HG02623 (cell line): ENCODE measurements at regions not wholly inside any gene's neighbourhood (a gene's known extent, or its start where the extent isn't known, plus 50 kb on each side); places are given as distances from the start of the nearest gene placed in this dataset.
"Not testable (repeated sequence)": the region's sequence is repeated elsewhere in the genome, so short reads cannot be mapped to it uniquely, and the experiment has no call there.

Experiments
- ATAC-seq: cut with Tn5 transposase; IDR thresholded peaks from one replicate; pipeline ENCODE4 v1.9.1; 2021; ENCODE audit warnings: moderate library complexity; ENCODE audit not compliant: unreplicated experiment

DNA sequence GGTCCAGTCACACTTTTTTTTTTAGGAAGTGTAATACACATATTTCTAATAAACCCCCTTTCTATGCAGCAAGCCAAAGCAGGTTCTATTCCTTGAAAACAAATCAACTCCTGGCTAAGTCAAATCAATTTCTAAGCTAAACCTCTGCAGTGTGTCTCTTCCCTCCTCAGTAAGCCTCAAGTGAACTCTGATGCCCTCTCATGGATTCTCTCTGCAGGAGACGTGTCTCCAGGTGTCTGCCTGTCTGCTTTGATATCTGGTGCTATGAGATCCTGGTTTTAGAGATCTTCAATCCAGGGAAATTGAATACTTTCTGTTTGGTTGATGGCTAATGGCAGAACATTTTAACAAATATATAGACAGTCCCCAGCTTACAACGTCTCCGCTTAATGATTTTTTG, 791.7 kb downstream of the AACS start:
- ATAC-seq, result no peak

- ATAC-seq, result no peak
Observed at GRCh38 chr12:125860672-125861288, 795.5 kb downstream of the AACS start.

DNA sequence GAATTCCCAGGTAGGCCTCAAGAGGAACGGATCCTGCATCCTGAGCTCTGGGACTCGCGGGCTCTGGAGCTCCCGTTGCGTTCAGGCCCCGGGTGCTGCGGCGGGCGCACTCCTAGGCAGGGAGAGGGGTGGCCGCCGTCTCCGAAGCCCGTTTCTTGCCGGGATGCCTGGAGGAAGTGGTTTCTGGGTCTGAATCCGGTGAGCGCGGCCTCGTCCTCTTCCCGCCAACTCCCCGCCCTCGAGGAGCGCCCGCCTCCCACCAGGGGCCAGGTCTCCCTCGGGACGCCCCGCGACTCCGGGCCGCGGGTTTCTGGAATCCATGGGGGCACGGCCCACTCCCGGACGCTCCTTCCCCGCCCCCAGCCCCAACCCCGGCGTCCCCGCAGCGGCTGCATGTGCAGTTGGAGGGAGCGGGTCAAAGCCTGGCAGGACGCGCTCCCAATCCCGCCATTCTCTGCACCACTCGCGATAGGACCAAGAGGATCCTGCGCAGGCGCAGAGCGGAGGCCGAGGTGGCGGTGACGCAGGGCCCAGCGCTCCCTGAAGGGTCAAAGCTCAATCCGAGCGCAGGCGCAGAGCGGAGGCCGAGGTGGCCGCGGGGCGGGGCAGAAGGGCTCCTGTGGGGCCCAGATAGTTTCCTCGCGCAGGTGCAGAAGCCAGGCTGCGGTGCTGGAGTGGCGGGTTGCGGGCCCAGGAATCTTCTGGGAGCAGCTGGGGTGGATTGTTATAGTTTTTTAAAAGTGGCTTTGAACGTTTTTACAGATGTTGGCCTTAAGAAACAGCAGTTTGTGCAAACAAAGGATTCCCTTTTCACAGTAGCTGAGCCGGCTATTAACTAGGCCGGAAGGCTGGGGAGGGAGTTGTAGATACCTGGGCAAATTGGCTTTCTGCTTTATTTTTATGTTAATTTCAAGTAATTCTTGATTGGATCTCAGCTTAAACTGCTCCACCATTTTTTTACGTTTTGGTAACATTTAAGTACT, 796.4 kb downstream of the AACS start:
- no peak for ATAC-seq

GRCh38 chr12:125865236-125865635, 800.0 kb downstream of the AACS start:
- ATAC-seq, result not testable (repeated sequence)

- ATAC-seq, result no peak
Observed at GRCh38 chr12:125871811-125872594, 806.8 kb downstream of the AACS start.

DNA sequence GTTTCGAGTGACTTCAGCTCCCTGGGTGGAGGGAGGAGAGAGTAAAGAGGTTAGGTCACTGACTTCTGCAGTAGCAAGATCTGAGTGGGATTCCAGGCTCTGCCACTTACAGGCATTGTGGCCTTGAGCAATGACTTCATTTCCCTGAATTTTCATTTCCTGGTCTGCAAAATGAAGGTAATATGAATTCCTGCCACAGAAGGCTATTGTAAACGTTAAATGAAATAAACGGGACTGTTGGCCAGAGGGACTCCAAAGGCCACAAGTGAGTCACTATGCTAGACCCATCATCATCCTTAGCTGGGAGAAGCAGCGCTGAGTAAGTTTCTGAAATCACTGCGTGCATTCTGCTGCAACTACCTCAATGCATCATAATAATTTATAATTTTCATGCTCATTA, 807.8 kb downstream of the AACS start:
- ATAC-seq, result no peak

GRCh38 chr12:125878483-125878882, 813.2 kb downstream of the AACS start:
- no peak for ATAC-seq

DNA sequence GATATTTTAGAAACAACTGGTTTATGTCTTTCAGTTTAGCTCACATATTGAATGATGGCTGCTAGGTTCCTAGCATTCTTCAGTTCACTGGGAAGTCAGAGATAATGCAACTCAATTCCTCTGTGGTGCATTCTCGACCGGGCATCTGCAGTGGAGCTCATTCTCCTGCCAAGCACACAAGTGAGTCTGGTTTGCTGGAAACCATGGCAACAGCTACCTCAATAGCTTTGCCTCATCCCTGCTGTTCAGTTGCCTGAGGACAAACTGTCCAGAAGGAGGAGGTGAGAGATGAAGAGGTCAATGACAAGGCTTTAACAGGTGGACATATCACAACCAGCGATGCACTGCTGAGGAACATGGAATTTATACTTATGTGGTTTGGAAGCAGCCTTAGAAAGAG, 816.9 kb downstream of the AACS start:
- no peak for ATAC-seq

GRCh38 chr12:125888921-125889320, 823.7 kb downstream of the AACS start:
- no peak for ATAC-seq

DNA sequence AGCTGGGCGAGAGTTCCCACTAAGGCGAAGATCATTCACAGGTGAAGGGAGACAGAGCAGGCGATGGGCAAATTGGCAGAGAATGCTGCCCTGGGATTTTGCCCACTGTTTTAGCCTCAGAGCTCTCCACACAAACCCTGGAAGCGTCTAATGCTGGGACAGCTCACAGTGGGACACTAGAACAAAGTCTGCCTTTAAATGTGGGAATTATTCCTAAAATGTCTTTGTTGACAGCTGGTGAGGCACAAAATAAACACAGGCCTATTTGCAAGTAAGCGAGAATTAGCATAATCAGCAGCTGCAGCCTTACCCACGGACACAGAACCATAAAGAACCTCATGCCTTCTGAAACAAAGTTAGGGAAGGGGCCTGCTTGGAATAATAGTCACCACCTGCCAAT, 824.5 kb downstream of the AACS start:
- no peak for ATAC-seq

DNA sequence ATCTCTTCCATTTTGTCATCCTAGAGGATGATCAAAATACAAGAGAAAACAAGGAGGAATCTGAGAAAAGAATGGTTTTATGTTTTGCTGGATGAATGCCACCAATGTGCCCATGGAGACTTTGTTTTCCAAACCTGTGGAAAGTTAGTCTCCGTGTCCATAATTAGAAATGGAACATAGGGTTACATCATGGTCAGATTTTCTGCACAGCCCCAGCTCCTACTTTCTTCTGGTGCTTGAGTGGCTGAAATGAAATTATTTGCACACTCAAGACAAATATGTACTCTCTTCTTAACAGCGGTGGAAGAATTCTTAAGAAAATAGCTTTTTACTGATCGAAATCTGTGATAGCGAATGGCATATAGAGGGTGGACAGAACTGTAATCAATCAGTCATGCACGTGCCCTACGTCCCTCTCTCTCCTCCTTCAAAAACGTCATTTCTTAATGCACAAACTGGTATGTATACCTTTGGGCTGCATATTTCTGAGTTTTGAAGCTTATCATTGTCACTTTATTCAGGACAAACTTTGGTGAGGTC, 825.2 kb downstream of the AACS start:
- no peak for ATAC-seq

- no peak for ATAC-seq
Observed at GRCh38 chr12:125890971-125891370, 825.7 kb downstream of the AACS start.

GRCh38 chr12:125892276-125892675, 827.0 kb downstream of the AACS start:
- ATAC-seq, result no peak

DNA sequence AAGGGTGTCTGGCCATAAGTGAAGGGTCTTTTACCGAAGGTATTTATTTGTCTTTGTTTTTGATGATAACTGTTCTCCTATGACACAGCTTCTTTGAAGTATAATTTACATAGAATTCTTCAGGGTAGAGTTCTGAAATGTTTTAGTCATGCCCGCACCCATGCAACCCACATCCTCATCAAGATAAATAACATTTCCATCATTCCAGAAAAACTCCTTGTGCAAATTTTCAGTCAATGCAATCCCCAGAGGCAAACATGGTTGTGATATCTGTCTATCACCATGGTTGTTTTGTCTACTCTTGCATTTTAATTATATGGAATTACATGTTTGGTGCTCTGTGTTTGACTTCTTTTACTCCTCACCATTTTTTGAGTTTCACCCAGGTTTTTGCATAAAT, 837.8 kb downstream of the AACS start:
- no peak for ATAC-seq

DNA sequence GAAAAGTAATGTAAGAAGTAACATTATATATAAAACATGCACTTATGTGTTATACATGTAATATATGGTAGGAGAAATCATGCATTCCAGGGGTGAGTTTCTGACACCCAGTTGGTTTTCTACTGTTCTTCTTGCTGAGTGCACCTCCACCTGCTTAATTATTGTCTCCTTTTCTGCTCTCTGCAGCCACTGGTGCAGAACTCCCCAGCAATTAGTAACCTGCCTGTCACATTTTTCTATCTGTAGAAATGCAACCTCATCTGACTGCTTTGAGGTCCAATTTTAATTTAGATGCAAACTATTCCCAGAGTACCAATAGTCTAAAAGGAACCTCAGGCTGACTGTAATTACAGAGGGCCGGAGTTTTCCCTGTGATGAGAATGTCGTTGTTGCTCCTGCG, 842.1 kb downstream of the AACS start:
- ATAC-seq, result no peak

- ATAC-seq, result no peak
Observed at GRCh38 chr12:125919856-125920470, 854.7 kb downstream of the AACS start.

GRCh38 chr12:125922330-125922729, 857.1 kb downstream of the AACS start:
- ATAC-seq, result no peak

- ATAC-seq, result no peak
Observed at GRCh38 chr12:125936502-125936901, 871.3 kb downstream of the AACS start.

- no peak for ATAC-seq
Observed at GRCh38 chr12:125944446-125944845, 879.2 kb downstream of the AACS start.

GRCh38 chr12:125949471-125949870, 884.2 kb downstream of the AACS start:
- no peak for ATAC-seq

DNA sequence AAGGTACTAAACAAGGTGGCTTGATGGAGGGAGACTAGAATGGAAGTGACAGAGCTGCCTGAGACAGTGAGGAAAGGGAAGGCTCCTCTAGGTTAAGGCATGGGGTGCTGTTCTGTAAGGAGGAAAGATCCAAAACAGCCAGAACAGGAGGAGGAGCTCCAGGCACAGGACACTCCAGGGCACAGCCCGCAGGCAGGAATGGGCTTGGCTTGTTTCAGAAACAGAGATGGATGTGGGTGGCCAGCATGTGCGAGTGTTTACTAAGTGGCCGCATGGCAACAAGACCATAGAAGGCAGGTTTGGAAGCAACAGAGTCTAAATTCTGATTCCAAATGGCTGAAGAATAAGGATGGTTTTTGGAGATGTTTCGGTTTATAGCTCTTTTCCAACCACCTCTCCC, 889.1 kb downstream of the AACS start:
- ATAC-seq, result no peak
